ENCODE measurements at regions not wholly inside any gene's neighbourhood (a gene's known extent, or its start where the extent isn't known, plus 50 kb on each side); places are given as distances from the start of the nearest gene placed in this dataset.
"Not testable (repeated sequence)": the region's sequence is repeated elsewhere in the genome, so short reads cannot be mapped to it uniquely, and the experiment has no call there.

DNA sequence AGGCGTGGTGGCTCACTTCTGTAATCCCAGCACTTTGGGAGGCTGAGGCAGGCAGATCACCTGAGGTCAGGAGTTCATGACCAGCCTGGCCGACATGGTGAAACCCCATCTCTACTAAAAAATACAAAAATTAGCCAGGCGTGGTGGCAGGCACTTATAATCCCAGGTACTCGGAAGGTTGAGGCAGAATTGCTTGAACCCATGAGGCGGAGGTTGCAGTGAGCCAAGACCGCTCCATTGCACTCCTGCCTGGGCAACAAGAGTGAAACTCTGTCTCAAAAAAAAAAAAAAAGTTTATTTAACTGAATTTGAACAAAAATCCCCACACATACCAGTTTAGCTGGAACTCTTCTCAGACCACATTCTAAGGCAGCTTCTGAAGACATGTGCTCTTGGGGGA, 51.8 kb upstream of the HABP2 start:
- DNase-seq: not testable (repeated sequence)

Measured in T1000 (cell line).